CD8-positive, alpha-beta memory T cell (primary cell): ENCODE measurements at regions not wholly inside any gene's neighbourhood (a gene's known extent, or its start where the extent isn't known, plus 50 kb on each side); places are given as distances from the start of the nearest gene placed in this dataset.

ENCODE experiments used
- CTCF ChIA-PET: fragments of 350-600 bp; sonication (Branson Sonifier 250); formaldehyde crosslinking; loops from one replicate; lab custom pipeline; 2021; ENCODE audit warnings: antibody characterized with exemption; lab: Charles Lee
- POLR2A ChIA-PET: fragments of 350-600 bp; sonication (Branson Sonifier 250); formaldehyde crosslinking; loops from one replicate; lab custom pipeline; 2021; ENCODE audit warnings: antibody characterized with exemption; lab: Charles Lee
- DNase-seq, 5 donors: peaks; one replicate each; pipeline versions ENCODE4 v3.0.0 to v3.0.0-alpha.2; 2020 to 2022; ENCODE audit warnings: mixed read lengths in 1 of 5
- H3K27ac ChIP-seq: one replicate; pipeline ENCODE4 v1.7.0; 2013; ENCODE audit warnings: low read depth, mild to moderate bottlenecking, low read length, moderate library complexity
- H3K27me3 ChIP-seq: 2 replicates; pipeline ENCODE4 v1.7.0; 2013; ENCODE audit warnings: low read length, mild to moderate bottlenecking; ENCODE audit not compliant: insufficient read depth, poor library complexity, severe bottlenecking
- H3K36me3 ChIP-seq: 2 replicates; pipeline ENCODE4 v1.7.0; 2013; ENCODE audit warnings: mild to moderate bottlenecking, low read length, moderate library complexity; ENCODE audit not compliant: insufficient read depth
- H3K4me1 ChIP-seq: 2 replicates; pipeline ENCODE4 v1.7.0; 2013; ENCODE audit warnings: mild to moderate bottlenecking, low read length, moderate library complexity; ENCODE audit not compliant: insufficient read depth
- H3K4me3 ChIP-seq: 2 replicates; pipeline ENCODE4 v1.7.0; 2013; ENCODE audit warnings: mild to moderate bottlenecking, low read length
- H3K9me3 ChIP-seq: 2 replicates; pipeline ENCODE4 v1.7.0; 2013; ENCODE audit warnings: mild to moderate bottlenecking, low read length
- H3K27ac Mint-ChIP-seq, 8 donors: one replicate each; pipeline ENCODE4 v1.8.0; 2020 to 2021; ENCODE audit warnings: mixed read lengths in 8 of 8, mild to moderate bottlenecking in 6 of 8, inconsistent platforms in 3 of 8, moderate library complexity in 3 of 8
- H3K27me3 Mint-ChIP-seq, 2 donors: one replicate each; pipeline ENCODE4 v1.8.0; 2020 to 2021; ENCODE audit warnings: mixed read lengths in 2 of 2, mild to moderate bottlenecking in 1 of 2, moderate library complexity in 1 of 2
- H3K36me3 Mint-ChIP-seq, 3 donors: one replicate each; pipeline ENCODE4 v1.8.0; 2020 to 2021; ENCODE audit warnings: mixed read lengths in 3 of 3, inconsistent platforms in 1 of 3, mild to moderate bottlenecking in 1 of 3
- H3K4me1 Mint-ChIP-seq, 3 donors: one replicate each; pipeline ENCODE4 v1.8.0; 2020 to 2021; ENCODE audit warnings: mixed read lengths in 3 of 3, inconsistent platforms in 1 of 3, mild to moderate bottlenecking in 1 of 3
- H3K4me3 Mint-ChIP-seq, 7 donors: one replicate each; pipeline ENCODE4 v1.8.0; 2020 to 2021; ENCODE audit warnings: mixed read lengths in 7 of 7, mild to moderate bottlenecking in 6 of 7, moderate library complexity in 4 of 7, inconsistent platforms in 2 of 7
- H3K9me3 Mint-ChIP-seq, 5 donors: one replicate each; pipeline ENCODE4 v1.8.0; 2020 to 2022; ENCODE audit warnings: mixed read lengths in 5 of 5, mild to moderate bottlenecking in 3 of 5, moderate library complexity in 2 of 5, inconsistent platforms in 1 of 5

DNA sequence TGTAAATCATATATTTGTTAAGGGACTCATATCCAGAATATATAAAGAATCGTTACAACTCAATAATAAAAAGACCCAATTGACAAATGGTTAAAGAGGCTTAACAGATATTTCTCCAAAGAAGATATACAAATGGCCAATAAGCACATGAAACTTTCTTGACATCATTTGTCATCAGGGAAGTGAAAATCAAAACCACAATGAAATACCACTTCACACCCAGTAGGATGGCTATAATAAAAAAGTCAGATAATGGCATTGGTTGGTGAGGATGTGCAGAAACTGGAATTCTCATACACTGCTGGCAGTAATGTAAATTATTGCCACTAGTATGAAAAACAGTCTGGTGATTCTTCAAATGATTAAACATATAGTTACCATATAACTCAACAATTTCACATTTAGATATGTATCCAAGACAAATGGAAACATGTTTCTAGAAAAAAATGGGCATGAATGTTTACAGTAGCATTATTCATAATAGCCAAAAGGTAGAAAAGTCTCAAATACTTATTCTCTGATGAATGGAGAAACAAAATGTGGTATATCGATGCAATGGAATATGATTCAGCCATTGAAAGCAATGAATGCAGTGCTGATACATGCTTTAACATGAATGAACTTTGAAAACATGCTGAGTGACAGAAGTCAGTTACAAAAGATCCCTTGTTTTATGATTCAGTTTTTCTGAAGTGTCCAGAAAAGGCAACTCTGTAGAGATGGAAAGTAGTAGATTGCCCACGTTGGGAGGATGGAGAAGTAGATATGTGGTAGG lies 304.6 kb upstream of the ZEB2 start:
- H3K27ac ChIP-seq: no peak overlapping the region
- CTCF ChIA-PET: no interaction called here
- no peaks in the 10 kb centered on the region for H3K27me3 ChIP-seq
- Mint-ChIP-seq H3K4me1 (no peaks in the 10 kb centered on the region), H3K27me3 (peaks cover 0 to 18% of the 10 kb centered on the region in 2 donors), H3K36me3 (peaks cover 0 to 4% (median 0%) of the 10 kb centered on the region in 3 donors), H3K9me3 (peaks cover 0 to 16% (median 4%) of the 10 kb centered on the region in 5 donors), H3K4me3 (no peak overlapping the region), H3K27ac (no peak overlapping the region)
- no peak overlapping the region for H3K4me3 ChIP-seq
- POLR2A ChIA-PET: no interaction called here
- no peaks in the 10 kb centered on the region for H3K36me3 ChIP-seq
- no peaks in the 10 kb centered on the region for H3K4me1 ChIP-seq
- no peaks in the 10 kb centered on the region for H3K9me3 ChIP-seq
- no peak for DNase-seq

GRCh38 chr2:144822966-144823365 lies 303.0 kb upstream of the ZEB2 start:
- H3K4me1 ChIP-seq: no peaks in the 10 kb centered on the region
- H3K27me3 Mint-ChIP-seq: peaks cover 2 to 30% of the 10 kb centered on the region in 2 donors
- no peak overlapping the region for H3K4me3 ChIP-seq
- H3K27ac ChIP-seq: no peak overlapping the region
- no peak overlapping the region for H3K4me3 Mint-ChIP-seq
- ChIA-PET POLR2A (no interaction called here), CTCF (no interaction called here)
- no peaks in the 10 kb centered on the region for H3K9me3 ChIP-seq
- H3K36me3 Mint-ChIP-seq: peaks cover 0 to 4% (median 0%) of the 10 kb centered on the region in 3 donors
- no peaks in the 10 kb centered on the region for H3K4me1 Mint-ChIP-seq
- H3K36me3 ChIP-seq: no peaks in the 10 kb centered on the region
- H3K27me3 ChIP-seq: no peaks in the 10 kb centered on the region
- DNase-seq: no peak
- H3K9me3 Mint-ChIP-seq: peaks cover 0 to 16% (median 4%) of the 10 kb centered on the region in 5 donors
- no peak overlapping the region for H3K27ac Mint-ChIP-seq

DNA sequence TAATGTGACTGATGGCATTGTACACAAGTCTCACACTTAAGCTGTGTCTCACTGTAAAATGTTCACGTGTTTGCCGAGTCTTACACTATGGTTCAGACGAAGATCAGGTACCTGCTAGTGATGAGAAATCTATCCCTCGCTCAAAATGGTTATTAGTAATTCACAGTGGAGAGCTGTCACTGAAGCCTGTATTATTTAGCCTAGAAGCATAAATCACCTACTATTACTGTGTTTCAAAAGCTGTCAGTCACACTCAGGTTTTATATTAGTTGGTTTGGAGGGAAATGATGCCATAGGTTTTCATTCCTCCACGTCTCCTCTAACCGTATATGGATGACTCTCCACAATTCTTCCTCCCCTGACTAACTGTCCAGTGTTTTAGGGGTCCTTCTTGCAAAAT lies 292.4 kb upstream of the ZEB2 start:
- no peak for DNase-seq
- no peaks in the 10 kb centered on the region for H3K9me3 Mint-ChIP-seq
- Histone ChIP-seq H3K9me3 (no peaks in the 10 kb centered on the region), H3K27me3 (no peaks in the 10 kb centered on the region), H3K27ac (no peak overlapping the region), H3K4me3 (no peak overlapping the region), H3K36me3 (no peaks in the 10 kb centered on the region), H3K4me1 (no peaks in the 10 kb centered on the region)
- POLR2A ChIA-PET: no interaction called here
- no peaks in the 10 kb centered on the region for H3K4me1 Mint-ChIP-seq
- CTCF ChIA-PET: no interaction called here
- no peak overlapping the region for H3K4me3 Mint-ChIP-seq
- H3K36me3 Mint-ChIP-seq: no peaks in the 10 kb centered on the region
- H3K27me3 Mint-ChIP-seq: peaks cover 4 to 37% of the 10 kb centered on the region in 2 donors
- H3K27ac Mint-ChIP-seq: no peak overlapping the region

DNA sequence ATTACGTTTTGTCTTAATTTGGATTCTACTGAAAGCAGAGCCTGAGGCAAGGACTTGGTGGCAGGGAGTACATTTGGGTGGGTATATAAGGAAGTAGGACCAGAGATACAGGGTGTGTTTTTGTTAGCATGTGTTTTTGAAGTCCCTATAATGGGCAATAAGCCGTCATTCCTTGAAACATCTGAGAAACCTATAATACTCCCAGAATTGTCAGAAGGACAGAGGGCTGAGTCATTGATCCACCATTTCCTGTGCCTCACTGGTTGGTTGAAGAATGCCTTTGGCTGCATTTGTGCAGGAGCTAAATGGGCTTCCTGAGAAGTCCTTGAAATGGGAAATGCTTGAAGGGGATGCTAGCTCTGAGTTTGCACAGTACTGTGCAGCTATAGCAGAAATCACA lies 281.8 kb upstream of the ZEB2 start:
- no peaks in the 10 kb centered on the region for H3K9me3 Mint-ChIP-seq
- ChIA-PET POLR2A (no interaction called here), CTCF (no interaction called here)
- H3K9me3 ChIP-seq: no peaks in the 10 kb centered on the region
- no peaks in the 10 kb centered on the region for H3K4me1 ChIP-seq
- H3K4me3 ChIP-seq: no peak overlapping the region
- no peaks in the 10 kb centered on the region for H3K4me1 Mint-ChIP-seq
- no peaks in the 10 kb centered on the region for H3K27me3 ChIP-seq
- no peaks in the 10 kb centered on the region for H3K36me3 ChIP-seq
- DNase-seq: no peak
- H3K36me3 Mint-ChIP-seq: no peaks in the 10 kb centered on the region
- H3K27ac Mint-ChIP-seq: peak overlapping the region in 1 of 8 donors; percentile 43
- H3K4me3 Mint-ChIP-seq: no peak overlapping the region
- no peak overlapping the region for H3K27ac ChIP-seq
- no peaks in the 10 kb centered on the region for H3K27me3 Mint-ChIP-seq

DNA sequence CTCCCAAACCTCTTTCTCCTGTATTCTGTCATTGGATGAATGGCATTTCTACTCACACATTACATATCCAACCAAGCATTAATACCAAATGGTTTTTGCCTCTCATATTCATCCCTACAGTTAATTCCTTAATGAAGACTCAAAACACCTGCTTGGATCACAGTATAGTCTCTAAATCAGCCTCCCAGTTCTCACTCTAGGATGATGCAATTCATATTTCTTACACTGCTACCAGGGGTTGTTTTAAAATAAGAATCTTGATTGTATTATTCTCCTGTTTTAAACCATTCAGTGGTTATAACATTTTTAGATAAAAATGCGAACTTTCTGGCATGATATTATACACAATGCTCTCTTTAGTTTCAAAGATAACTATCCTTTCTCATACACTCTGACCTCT lies 281.4 kb upstream of the ZEB2 start:
- POLR2A ChIA-PET: no interaction called here
- Mint-ChIP-seq H3K27ac (no peak overlapping the region), H3K9me3 (no peaks in the 10 kb centered on the region), H3K4me3 (no peak overlapping the region), H3K4me1 (no peaks in the 10 kb centered on the region), H3K27me3 (no peaks in the 10 kb centered on the region), H3K36me3 (no peaks in the 10 kb centered on the region)
- Histone ChIP-seq H3K36me3 (no peaks in the 10 kb centered on the region), H3K4me3 (no peak overlapping the region), H3K27ac (no peak overlapping the region), H3K27me3 (no peaks in the 10 kb centered on the region), H3K4me1 (no peaks in the 10 kb centered on the region), H3K9me3 (no peaks in the 10 kb centered on the region)
- DNase-seq: no peak
- CTCF ChIA-PET: no interaction called here

DNA sequence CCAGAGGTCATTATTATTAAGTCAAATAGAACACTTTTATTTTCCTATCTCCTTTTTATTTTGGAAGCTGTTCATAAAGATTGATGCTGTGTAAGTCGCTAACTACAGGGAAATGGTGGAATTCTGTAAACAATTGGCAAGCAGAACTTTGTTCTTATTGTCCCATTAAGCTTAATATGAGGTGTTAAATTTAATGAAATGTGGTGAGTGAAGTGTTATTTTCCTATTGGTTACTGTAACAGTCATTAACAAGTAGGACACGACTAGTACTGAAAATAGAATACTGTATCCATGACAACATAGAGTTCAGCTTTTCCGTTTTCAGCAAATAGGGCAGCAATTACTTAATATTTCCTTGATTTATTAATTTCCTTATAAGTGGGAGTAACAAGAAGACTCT lies 279.1 kb upstream of the ZEB2 start:
- Histone ChIP-seq H3K4me3 (no peak overlapping the region), H3K4me1 (no peaks in the 10 kb centered on the region), H3K27me3 (no peaks in the 10 kb centered on the region), H3K36me3 (no peaks in the 10 kb centered on the region), H3K9me3 (no peaks in the 10 kb centered on the region), H3K27ac (no peak overlapping the region)
- POLR2A ChIA-PET: no interaction called here
- CTCF ChIA-PET: no interaction called here
- Mint-ChIP-seq H3K27ac (no peak overlapping the region), H3K4me1 (no peaks in the 10 kb centered on the region), H3K4me3 (no peak overlapping the region), H3K27me3 (no peaks in the 10 kb centered on the region), H3K9me3 (no peaks in the 10 kb centered on the region), H3K36me3 (no peaks in the 10 kb centered on the region)
- no peak for DNase-seq

- H3K4me1 ChIP-seq: no peaks in the 10 kb centered on the region
- no peaks in the 10 kb centered on the region for H3K9me3 Mint-ChIP-seq
- H3K4me3 Mint-ChIP-seq: no peak overlapping the region
- no peaks in the 10 kb centered on the region for H3K36me3 ChIP-seq
- no peaks in the 10 kb centered on the region for H3K9me3 ChIP-seq
- no peak overlapping the region for H3K4me3 ChIP-seq
- no peak overlapping the region for H3K27ac ChIP-seq
- H3K27me3 Mint-ChIP-seq: no peaks in the 10 kb centered on the region
- H3K27ac Mint-ChIP-seq: no peak overlapping the region
- ChIA-PET POLR2A (no interaction called here), CTCF (no interaction called here)
- no peaks in the 10 kb centered on the region for H3K4me1 Mint-ChIP-seq
- H3K27me3 ChIP-seq: no peaks in the 10 kb centered on the region
- no peak for DNase-seq
- H3K36me3 Mint-ChIP-seq: no peaks in the 10 kb centered on the region
These were observed 278.1 kb upstream of the ZEB2 start for GRCh38 chr2:144798034-144798433.

DNA sequence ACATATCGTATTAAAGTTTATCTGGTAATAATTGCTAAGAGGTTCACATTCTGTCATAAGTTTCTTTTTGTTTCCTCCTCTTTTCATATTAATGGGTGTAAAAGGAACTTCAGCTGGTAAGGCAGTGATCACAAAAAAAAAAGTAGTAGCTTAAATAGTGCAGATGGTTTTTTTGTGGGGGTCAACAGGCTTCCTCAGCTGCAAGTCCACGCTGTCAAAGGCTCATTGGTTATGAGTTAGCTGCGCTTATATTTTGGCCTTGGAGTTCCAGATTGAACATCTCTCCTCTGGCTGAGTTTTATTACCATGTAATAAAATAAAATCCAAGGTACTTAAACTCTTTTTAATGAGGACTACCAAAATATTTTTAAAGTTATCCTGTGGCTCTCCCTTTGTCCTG lies 277.0 kb upstream of the ZEB2 start:
- Histone ChIP-seq H3K36me3 (no peaks in the 10 kb centered on the region), H3K4me3 (no peak overlapping the region), H3K4me1 (no peaks in the 10 kb centered on the region), H3K27me3 (no peaks in the 10 kb centered on the region), H3K27ac (no peak overlapping the region), H3K9me3 (no peaks in the 10 kb centered on the region)
- no peak overlapping the region for H3K27ac Mint-ChIP-seq
- no peak overlapping the region for H3K4me3 Mint-ChIP-seq
- H3K36me3 Mint-ChIP-seq: no peaks in the 10 kb centered on the region
- no peaks in the 10 kb centered on the region for H3K9me3 Mint-ChIP-seq
- H3K4me1 Mint-ChIP-seq: no peaks in the 10 kb centered on the region
- ChIA-PET POLR2A (no interaction called here), CTCF (no interaction called here)
- DNase-seq: no peak
- H3K27me3 Mint-ChIP-seq: no peaks in the 10 kb centered on the region
